Type B pancreatic cell (in vitro differentiated cells): ENCODE measurements at regions not wholly inside any gene's neighbourhood (a gene's known extent, or its start where the extent isn't known, plus 50 kb on each side); places are given as distances from the start of the nearest gene placed in this dataset.

Experiments
- DNase-seq: peaks from one replicate; pipeline ENCODE4 v3.0.0; 2021; ENCODE audit warnings: mixed read lengths; ENCODE audit not compliant: unreplicated experiment; ENCODE audit errors: extremely low spot score
- H3K27ac Mint-ChIP-seq: 2 replicates; pipeline ENCODE4 v1.8.0; 2021; ENCODE audit warnings: mild to moderate bottlenecking, mixed read lengths
- H3K27me3 Mint-ChIP-seq: 2 replicates; pipeline ENCODE4 v1.8.0; 2021; ENCODE audit warnings: mixed read lengths
- H3K36me3 Mint-ChIP-seq: 2 replicates; pipeline ENCODE4 v1.8.0; 2021; ENCODE audit warnings: mixed read lengths
- H3K4me1 Mint-ChIP-seq: one replicate; pipeline ENCODE4 v1.8.0; 2021; ENCODE audit warnings: mixed read lengths; ENCODE audit not compliant: unreplicated experiment
- H3K4me3 Mint-ChIP-seq: 2 replicates; pipeline ENCODE4 v1.8.0; 2021; ENCODE audit warnings: mild to moderate bottlenecking, mixed read lengths
- H3K9me3 Mint-ChIP-seq: 2 replicates; pipeline ENCODE4 v1.8.0; 2021; ENCODE audit warnings: mixed read lengths
- CTCF ChIP-seq: fragments of 200-600 bp; sonication (generic); conservative IDR thresholded peaks from 2 replicates; pipeline ENCODE4 v1.5.0; 2021; ENCODE audit warnings: antibody characterized with exemption, mild to moderate bottlenecking

- Mint-ChIP-seq H3K27ac (no peak overlapping the region), H3K36me3 (no peaks in the 10 kb centered on the region), H3K4me3 (no peak overlapping the region), H3K4me1 (no peaks in the 10 kb centered on the region), H3K27me3 (no peaks in the 10 kb centered on the region), H3K9me3 (no peaks in the 10 kb centered on the region)
- TF ChIP-seq CTCF = no peak
- no peak for DNase-seq
Measured at GRCh38 chr2:145771525-145771924, 1251.6 kb upstream of the ZEB2 start.

GRCh38 chr2:145769011-145769716 lies 1249.2 kb upstream of the ZEB2 start:
- Mint-ChIP-seq H3K4me3 (no peak overlapping the region), H3K27me3 (no peaks in the 10 kb centered on the region), H3K36me3 (no peaks in the 10 kb centered on the region), H3K4me1 (peaks cover 4% of the 10 kb centered on the region), H3K27ac (no peak overlapping the region), H3K9me3 (no peaks in the 10 kb centered on the region)
- no peak for DNase-seq
- no peak for TF ChIP-seq CTCF

GRCh38 chr2:145765874-145766273 lies 1246.0 kb upstream of the ZEB2 start:
- H3K27ac Mint-ChIP-seq = no peak overlapping the region
- H3K27me3 Mint-ChIP-seq = no peaks in the 10 kb centered on the region
- no peak for DNase-seq
- H3K4me3 Mint-ChIP-seq = no peak overlapping the region
- peaks cover 4% of the 10 kb centered on the region for H3K4me1 Mint-ChIP-seq
- H3K36me3 Mint-ChIP-seq = no peaks in the 10 kb centered on the region
- TF ChIP-seq CTCF = no peak
- H3K9me3 Mint-ChIP-seq = no peaks in the 10 kb centered on the region

GRCh38 chr2:145764631-145765030 lies 1244.7 kb upstream of the ZEB2 start:
- Mint-ChIP-seq H3K9me3 (no peaks in the 10 kb centered on the region), H3K27me3 (no peaks in the 10 kb centered on the region), H3K36me3 (no peaks in the 10 kb centered on the region), H3K27ac (no peak overlapping the region), H3K4me3 (no peak overlapping the region), H3K4me1 (peaks cover 4% of the 10 kb centered on the region)
- DNase-seq = no peak
- TF ChIP-seq CTCF = no peak

- TF ChIP-seq CTCF = no peak
- no peak for DNase-seq
- Mint-ChIP-seq H3K4me3 (no peak overlapping the region), H3K27me3 (no peaks in the 10 kb centered on the region), H3K36me3 (no peaks in the 10 kb centered on the region), H3K4me1 (peaks cover 4% of the 10 kb centered on the region), H3K9me3 (no peaks in the 10 kb centered on the region), H3K27ac (no peak overlapping the region)
Measured at GRCh38 chr2:145760781-145761649, 1241.1 kb upstream of the ZEB2 start.
